Right lobe of liver (tissue), 4 donors: ENCODE measurements at regions not wholly inside any gene's neighbourhood (a gene's known extent, or its start where the extent isn't known, plus 50 kb on each side); places are given as distances from the start of the nearest gene placed in this dataset.

ENCODE experiments used
- POLR2A ChIP-seq: fragments of 450-650 bp; IDR thresholded peaks from one replicate; pipeline ENCODE4 v1.6.1; 2017; ENCODE audit warnings: antibody characterized with exemption, mild to moderate bottlenecking
- TF ChIP-seq, protein P1 (sequence below), 4 donors: fragments of 200-600 bp in 3 of 4; fragments of 450-650 bp in 1 of 4; IDR thresholded peaks; one replicate each; pipeline versions ENCODE4 v1.5.1 to v1.8.0; 2016 to 2022; ENCODE audit warnings: antibody characterized with exemption in 4 of 4, mild to moderate bottlenecking in 2 of 4
- donor health status: DM: no; HTN: no; CAD: no.
- donor health status: DM: no; HTN: no; CAD: no.
- donor health status: DM: no; HTN: yes; CAD: no.

DNA sequence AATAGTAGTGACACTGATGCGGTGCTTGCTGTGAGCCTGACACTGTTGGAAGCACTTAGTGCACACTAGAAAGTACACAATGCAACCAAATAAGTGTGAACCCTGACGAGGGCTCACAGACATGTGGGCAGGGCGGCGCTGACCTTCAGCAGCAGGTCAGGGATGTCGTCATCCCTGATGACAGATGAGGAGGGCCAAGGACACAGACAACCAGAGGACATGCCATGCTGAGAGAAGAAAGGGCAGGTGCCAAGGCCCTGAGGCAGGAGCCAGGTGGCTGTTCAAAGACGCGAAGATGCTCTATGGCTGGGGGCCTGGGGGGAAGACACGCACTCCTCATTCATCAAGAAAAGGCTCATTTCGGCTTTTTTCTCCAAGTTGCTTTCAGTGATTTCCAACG is 176.4 kb upstream of the CST7 start:
- TF ChIP-seq, protein P1, sequence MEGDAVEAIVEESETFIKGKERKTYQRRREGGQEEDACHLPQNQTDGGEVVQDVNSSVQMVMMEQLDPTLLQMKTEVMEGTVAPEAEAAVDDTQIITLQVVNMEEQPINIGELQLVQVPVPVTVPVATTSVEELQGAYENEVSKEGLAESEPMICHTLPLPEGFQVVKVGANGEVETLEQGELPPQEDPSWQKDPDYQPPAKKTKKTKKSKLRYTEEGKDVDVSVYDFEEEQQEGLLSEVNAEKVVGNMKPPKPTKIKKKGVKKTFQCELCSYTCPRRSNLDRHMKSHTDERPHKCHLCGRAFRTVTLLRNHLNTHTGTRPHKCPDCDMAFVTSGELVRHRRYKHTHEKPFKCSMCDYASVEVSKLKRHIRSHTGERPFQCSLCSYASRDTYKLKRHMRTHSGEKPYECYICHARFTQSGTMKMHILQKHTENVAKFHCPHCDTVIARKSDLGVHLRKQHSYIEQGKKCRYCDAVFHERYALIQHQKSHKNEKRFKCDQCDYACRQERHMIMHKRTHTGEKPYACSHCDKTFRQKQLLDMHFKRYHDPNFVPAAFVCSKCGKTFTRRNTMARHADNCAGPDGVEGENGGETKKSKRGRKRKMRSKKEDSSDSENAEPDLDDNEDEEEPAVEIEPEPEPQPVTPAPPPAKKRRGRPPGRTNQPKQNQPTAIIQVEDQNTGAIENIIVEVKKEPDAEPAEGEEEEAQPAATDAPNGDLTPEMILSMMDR (IDR thresholded peaks at IDR 0.05) = no peak
- TF ChIP-seq POLR2A = no peak
